ENCODE measurements at regions not wholly inside any gene's neighbourhood (a gene's known extent, or its start where the extent isn't known, plus 50 kb on each side); places are given as distances from the start of the nearest gene placed in this dataset.

DNA sequence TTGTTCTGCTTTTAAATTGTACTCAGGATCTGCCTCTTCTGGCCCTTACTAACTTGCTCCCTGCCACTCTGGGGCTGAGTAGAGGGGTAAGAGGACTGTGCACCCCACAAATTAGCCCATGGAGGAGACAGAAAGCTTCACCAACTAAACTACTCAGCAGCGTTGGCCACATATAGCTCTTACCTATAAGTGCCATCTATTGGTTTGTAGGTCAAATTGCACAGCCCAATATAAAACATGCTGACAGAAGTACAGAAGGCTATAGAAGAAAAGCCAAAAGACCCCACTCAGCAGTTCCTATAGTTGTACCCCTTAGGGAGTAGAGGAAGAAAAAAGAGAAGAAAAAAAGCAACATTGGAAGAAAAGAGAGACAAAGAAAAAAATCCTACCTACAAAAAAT, 341.2 kb upstream of the FMR1 start:
- TF ChIP-seq CTCF (conservative IDR thresholded peaks at IDR 0.05) (no peak; the same call in 1 of the 2 replicates), EZH2 (IDR thresholded peaks at IDR 0.05; ENCODE audit: low read depth) (no peak)
